ENCODE measurements at regions not wholly inside any gene's neighbourhood (a gene's known extent, or its start where the extent isn't known, plus 50 kb on each side); places are given as distances from the start of the nearest gene placed in this dataset.

DNA sequence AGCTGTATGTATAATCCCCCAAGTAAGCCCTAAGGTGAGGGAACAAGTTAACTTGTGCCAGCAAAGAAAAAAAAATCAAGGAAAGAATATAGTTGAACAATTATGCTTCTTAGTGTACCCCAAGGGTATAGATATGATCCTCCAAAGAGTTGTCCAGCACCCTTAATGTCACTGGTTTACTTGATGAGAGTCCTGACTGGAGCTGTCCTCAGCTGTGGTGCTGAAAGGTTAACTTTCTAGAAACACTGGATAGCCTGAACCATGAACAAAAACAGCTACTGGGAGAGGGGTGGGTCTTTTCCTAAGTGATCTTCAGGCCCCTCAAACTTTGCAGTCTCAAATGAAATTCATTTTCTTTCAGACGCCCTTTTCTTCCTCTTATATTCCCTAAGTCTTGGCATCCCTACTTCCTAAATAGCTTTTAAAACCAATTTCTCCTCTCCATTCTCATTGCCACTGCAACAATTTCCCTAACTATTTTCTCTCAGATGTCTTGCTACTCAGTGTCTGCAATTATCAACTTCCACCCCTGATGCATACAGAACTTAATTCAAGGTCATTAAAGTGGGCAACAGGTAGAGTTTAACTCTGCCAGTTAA, 83.5 kb upstream of the PROKR2 start:
- TF ChIP-seq, protein P1, sequence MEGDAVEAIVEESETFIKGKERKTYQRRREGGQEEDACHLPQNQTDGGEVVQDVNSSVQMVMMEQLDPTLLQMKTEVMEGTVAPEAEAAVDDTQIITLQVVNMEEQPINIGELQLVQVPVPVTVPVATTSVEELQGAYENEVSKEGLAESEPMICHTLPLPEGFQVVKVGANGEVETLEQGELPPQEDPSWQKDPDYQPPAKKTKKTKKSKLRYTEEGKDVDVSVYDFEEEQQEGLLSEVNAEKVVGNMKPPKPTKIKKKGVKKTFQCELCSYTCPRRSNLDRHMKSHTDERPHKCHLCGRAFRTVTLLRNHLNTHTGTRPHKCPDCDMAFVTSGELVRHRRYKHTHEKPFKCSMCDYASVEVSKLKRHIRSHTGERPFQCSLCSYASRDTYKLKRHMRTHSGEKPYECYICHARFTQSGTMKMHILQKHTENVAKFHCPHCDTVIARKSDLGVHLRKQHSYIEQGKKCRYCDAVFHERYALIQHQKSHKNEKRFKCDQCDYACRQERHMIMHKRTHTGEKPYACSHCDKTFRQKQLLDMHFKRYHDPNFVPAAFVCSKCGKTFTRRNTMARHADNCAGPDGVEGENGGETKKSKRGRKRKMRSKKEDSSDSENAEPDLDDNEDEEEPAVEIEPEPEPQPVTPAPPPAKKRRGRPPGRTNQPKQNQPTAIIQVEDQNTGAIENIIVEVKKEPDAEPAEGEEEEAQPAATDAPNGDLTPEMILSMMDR (IDR thresholded peaks at IDR 0.05; ENCODE audit: low read depth, low read length, poor library complexity, severe bottlenecking): no peak
- TF ChIP-seq EZH2phosphoT487 (IDR thresholded peaks at IDR 0.05; ENCODE audit: borderline replicate concordance, low read length): no peak
